ENCODE measurements at regions not wholly inside any gene's neighbourhood (a gene's known extent, or its start where the extent isn't known, plus 50 kb on each side); places are given as distances from the start of the nearest gene placed in this dataset.

DNA sequence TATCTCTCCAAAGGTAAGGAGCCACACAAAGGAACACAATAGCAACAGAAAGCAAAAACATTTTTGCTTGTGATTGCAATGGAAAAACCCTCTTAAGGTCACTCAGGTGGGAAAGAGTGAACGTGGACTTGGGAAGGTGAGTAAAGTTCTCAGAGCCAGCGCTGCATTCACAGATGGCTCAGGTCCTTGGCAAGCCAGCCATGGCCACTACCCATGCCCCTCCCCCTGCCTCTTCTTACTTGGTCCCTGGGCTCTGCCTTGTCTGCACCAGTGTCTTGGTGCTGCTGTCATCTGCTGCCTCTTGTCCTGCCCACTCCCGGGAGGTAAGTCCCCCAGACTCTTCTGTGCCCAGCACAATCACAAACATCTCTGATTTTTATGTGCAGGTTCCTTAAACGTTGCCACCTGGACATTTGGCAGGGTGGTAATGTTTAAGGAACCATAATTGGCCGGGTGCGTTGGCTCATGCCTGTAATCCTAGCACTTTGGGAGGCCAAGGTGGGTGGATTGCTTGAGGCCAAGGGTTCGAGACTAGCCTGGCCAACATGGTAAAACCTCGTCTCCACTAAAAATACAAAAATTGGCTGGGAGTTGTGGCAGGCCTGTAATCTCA is 74.6 kb downstream of the FEM1C start:
- TF ChIP-seq, protein P1, sequence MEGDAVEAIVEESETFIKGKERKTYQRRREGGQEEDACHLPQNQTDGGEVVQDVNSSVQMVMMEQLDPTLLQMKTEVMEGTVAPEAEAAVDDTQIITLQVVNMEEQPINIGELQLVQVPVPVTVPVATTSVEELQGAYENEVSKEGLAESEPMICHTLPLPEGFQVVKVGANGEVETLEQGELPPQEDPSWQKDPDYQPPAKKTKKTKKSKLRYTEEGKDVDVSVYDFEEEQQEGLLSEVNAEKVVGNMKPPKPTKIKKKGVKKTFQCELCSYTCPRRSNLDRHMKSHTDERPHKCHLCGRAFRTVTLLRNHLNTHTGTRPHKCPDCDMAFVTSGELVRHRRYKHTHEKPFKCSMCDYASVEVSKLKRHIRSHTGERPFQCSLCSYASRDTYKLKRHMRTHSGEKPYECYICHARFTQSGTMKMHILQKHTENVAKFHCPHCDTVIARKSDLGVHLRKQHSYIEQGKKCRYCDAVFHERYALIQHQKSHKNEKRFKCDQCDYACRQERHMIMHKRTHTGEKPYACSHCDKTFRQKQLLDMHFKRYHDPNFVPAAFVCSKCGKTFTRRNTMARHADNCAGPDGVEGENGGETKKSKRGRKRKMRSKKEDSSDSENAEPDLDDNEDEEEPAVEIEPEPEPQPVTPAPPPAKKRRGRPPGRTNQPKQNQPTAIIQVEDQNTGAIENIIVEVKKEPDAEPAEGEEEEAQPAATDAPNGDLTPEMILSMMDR (conservative IDR thresholded peaks at IDR 0.05; ENCODE audit: control insufficient read depth, insufficient read depth, low read depth, low read length), result no peak
- DNase-seq (ENCODE audit: low read depth), result no peak

DNA sequence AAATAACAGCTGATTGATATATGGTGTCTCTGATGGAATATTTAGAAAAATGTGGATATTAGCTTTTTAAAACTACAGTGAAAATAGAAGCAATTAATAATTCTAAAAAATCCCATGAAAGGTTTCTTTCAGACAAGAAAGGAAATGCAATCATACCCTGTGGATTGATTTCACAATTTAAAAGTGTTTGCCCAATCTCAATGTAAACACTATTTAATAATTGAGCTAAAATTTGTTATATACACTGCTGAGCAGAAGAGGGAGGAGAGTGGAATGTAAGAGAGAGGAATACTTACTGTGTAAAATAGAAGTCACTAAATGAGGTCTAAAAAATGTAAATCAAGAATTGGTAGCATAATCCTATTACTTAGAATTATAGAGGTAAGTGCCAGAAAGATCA is 76.9 kb downstream of the FEM1C start:
- DNase-seq (ENCODE audit: low read depth), result no peak
- no peak overlapping the region for H3K4me3 ChIP-seq (ENCODE audit: control insufficient read depth, low read depth, low read length)
- TF ChIP-seq, protein P1 (conservative IDR thresholded peaks at IDR 0.05; ENCODE audit: control insufficient read depth, insufficient read depth, low read depth, low read length), result no peak

More for the DNA sequence above, 74.6 kb downstream of the FEM1C start:
- H3K4me3 ChIP-seq (ENCODE audit: control insufficient read depth, low read depth, low read length), result no peak overlapping the region

DNA sequence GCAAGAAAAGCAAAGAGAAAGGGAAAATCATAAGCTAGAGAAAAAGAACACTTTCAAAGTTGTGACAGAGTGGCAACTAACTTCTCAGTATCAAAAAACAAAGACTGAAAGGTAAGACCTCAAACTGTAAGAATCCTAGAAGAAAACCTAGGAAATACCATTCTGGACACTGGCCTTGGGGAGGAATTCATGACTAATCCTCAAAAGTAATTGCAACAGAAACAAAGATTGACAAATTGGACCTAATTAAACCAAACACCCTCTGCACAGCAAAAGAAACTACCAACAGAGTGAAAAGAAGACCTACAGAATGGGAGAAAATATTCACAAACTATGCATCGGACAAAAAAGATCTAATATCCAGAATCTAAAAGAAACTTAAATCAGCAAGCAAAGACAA is 79.1 kb downstream of the FEM1C start:
- peak; percentile 39 for DNase-seq (ENCODE audit: low read depth)
- H3K4me3 ChIP-seq (ENCODE audit: control insufficient read depth, low read depth, low read length), result no peak overlapping the region
- TF ChIP-seq, protein P1 (conservative IDR thresholded peaks at IDR 0.05; ENCODE audit: control insufficient read depth, insufficient read depth, low read depth, low read length), result no peak

DNA sequence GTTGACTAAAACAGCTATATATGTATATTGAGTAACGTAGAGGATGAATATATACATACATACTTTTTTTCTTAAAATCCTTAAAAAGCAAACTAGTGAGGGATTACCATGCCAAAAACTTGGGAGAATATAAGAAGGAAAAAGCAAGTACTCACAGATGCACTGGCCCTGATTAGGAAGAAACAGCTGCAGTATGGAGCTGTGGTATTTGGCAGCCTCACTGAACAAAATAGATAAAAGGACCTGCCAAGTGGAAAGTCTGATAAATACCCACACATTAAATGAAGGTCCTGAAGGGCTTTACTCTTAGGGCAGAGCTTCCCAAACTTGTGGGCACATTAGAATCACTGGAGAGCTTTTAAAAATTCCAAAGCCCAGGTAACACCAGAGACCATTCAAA is 80.6 kb downstream of the FEM1C start:
- H3K4me3 ChIP-seq (ENCODE audit: control insufficient read depth, low read depth, low read length), result no peak overlapping the region
- TF ChIP-seq, protein P1 (conservative IDR thresholded peaks at IDR 0.05; ENCODE audit: control insufficient read depth, insufficient read depth, low read depth, low read length), result no peak
- DNase-seq (ENCODE audit: low read depth), result no peak

DNA sequence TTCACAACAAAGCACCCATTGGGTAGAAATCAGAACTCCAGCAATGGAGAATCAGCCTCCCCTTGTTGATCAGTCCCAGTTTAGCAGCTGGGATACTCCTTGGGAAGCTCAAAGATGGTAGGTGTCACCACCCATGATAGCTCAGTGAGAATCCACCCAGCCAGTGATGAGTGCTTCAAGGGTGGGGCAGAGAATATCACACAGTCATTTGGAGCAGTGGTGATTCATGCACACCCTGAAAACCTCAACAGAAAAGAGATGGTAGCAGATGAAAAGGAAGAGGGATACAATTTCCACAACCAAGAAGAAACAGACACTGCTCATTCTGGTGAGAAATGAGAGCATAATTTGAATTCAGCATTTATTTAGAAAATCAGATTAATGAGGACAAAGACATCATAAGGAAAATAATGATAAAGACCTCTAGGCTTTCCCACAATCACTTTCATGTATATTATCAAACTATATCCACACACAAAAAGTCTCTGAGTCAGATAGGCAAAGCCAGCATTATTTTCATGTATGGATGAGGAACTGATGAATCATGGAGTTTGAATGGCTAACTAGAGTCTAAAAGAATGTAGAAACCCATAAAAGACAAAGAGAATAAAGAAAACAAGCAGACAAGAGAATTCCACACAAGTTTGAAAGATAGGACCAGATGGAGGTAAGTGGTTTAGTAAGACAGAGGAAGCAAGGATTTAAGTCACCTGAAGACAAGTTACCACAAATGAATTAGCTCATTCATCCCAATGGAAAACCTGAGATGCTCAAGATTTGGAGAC is 82.9 kb downstream of the FEM1C start:
- peak; percentile 95 for DNase-seq (ENCODE audit: low read depth)
- no peak overlapping the region for H3K4me3 ChIP-seq (ENCODE audit: control insufficient read depth, low read depth, low read length)

DNA sequence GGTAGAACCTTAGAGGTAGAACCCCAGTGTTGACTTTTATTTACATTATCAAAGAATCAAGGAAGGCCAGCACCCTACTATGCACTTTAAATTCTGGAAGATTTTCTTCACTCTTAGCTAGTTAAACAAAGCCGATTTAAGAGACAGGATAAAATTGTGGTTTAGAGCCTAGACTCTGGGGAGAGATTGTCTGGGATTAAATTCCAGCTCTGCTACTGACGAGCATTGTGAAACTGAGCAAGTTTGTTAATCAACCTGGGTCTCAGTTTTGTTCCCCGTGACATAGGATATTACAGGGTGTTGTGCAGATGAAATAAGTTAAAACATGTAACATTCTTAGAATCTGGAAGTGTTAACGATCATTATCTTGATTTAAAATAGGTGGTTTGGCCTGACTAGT is 83.5 kb downstream of the FEM1C start:
- peak; percentile 71 for DNase-seq (ENCODE audit: low read depth)
- TF ChIP-seq, protein P1 (conservative IDR thresholded peaks at IDR 0.05; ENCODE audit: control insufficient read depth, insufficient read depth, low read depth, low read length), result no peak
- no peak overlapping the region for H3K4me3 ChIP-seq (ENCODE audit: control insufficient read depth, low read depth, low read length)

More for the DNA sequence above, 82.9 kb downstream of the FEM1C start:
- TF ChIP-seq, protein P1 (conservative IDR thresholded peaks at IDR 0.05; ENCODE audit: control insufficient read depth, insufficient read depth, low read depth, low read length), result no peak
